ENCODE measurements at regions not wholly inside any gene's neighbourhood (a gene's known extent, or its start where the extent isn't known, plus 50 kb on each side); places are given as distances from the start of the nearest gene placed in this dataset.
"Not testable (repeated sequence)": the region's sequence is repeated elsewhere in the genome, so short reads cannot be mapped to it uniquely, and the experiment has no call there.

DNA sequence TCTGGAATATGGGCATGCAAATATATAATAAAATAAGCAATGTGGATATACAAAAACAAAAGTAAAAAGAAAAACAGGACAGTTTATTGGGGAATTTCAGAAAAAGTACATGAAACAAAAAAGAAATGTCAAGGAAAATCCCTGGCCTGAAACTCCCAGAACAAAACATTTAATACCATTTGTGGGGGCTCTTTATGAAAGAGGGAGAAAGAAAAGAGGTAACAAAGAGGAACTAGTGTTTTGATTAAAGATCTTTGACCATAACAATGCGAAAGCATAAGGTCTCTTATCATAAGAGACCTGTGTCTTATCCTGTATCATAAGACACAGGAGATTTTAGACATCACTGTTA, 88.6 kb upstream of the ARID1B start:
- no peak for DNase-seq

GRCh38 chr6:156687789-156688619, 89.2 kb upstream of the ARID1B start:
- peak in 3 of 4 experiments; percentile 17 to 46 (median 32) for DNase-seq

DNA sequence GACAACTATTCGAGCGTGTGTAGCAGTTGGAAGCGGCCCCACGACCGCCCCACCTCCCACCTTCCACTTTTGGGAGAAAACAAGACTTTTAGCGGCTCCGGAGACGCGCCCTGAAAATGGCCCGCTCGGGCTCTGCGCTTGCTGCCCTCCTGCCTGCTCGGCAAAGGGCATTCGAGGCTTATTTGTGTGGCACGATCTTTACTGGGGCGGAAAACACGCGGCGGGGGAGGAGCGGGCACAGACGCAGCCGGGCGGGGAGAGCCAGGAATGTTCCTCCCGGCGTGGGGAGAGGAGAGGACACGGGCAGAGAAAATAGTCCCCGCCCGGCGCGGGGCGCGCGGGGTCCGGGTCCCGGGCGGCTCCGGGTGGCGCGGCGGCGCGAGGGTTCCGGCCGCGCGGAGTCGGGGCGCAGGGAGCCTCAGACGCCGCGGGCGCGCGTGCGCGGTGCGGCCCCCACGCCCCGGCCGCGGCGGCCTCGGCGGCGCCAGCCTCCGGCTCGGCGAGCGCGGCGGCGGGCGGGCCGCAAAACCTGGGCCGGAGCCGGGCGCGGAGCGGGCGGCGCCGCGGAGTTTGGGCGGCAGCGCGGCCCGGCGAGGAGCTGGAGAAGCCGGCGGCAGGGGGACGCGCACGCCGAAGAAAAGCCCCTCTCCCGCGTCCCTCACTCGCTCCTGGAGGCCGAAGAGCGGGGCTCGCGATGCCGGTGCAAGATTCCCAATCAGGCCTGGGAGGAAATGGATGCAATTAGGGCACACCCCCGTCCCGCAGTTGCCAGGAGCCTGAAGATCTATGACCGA, 90.0 kb upstream of the ARID1B start:
- DNase-seq: peak; percentile 91 to 98 (median 95)

DNA sequence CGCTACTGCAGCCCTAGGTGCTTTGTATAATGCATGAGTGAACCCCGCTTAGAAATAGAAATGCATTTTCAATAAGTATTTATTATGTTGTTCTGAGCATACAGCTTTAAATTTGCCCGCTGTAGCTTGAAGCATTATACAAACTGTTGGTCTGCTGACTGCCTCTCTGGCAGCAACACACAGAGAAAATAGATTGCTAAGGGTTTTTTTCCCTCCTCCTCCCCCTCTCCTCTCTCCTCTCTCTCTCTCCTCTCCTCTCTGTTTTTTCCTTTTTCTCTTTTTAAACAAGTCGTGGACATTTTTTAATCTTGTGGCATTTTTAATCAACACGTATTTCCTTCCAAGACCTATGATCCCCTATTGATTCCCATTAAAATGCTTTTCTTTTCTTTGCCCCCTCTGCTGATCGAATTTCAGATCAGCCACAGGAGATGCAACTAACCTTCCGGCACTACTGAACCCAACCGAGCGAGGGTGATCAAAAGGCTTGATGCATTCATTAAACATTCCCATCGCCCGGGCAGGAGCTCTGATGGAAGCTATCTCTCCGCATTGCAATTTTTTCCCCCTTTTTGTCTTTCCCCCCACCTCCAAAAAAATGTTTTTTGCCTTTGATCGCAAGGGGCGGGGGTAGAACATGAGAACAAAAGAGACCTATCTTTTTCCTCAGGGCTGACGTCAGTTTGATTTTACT, 90.7 kb upstream of the ARID1B start:
- DNase-seq: peak; percentile 39 to 67 (median 56)

DNA sequence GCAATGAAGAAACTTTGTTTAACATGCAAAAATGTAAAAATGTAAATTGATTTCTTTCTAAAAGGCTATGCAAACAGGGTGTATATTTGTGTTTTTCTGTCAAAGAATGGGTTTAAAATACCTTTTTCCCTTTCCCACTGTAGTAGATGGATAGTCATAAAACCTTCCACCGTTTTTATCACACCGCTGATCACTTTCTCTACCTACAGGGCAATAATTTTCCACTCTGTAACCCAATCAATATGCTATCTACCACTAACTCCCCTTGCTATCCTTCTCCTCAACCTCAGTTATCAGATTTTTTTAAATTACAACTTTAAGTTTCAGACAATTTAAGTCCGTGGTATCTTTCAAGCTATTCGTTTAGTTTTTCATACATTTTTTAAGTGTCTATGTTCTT, 91.4 kb upstream of the ARID1B start:
- no peak for DNase-seq

- no peak for DNase-seq
Measured at GRCh38 chr6:156683821-156684220, 93.4 kb upstream of the ARID1B start.

GRCh38 chr6:156676721-156677120, 100.5 kb upstream of the ARID1B start:
- no peak for DNase-seq

- no peak for DNase-seq
Measured at GRCh38 chr6:156674197-156674596, 103.0 kb upstream of the ARID1B start.

GRCh38 chr6:156670097-156670496, 107.1 kb upstream of the ARID1B start:
- not testable (repeated sequence) for DNase-seq

GRCh38 chr6:156662025-156662445, 115.1 kb upstream of the ARID1B start:
- peak; percentile 5 to 81 (median 30) for DNase-seq

- no peak for DNase-seq
Measured at GRCh38 chr6:156660389-156660788, 116.8 kb upstream of the ARID1B start.

DNA sequence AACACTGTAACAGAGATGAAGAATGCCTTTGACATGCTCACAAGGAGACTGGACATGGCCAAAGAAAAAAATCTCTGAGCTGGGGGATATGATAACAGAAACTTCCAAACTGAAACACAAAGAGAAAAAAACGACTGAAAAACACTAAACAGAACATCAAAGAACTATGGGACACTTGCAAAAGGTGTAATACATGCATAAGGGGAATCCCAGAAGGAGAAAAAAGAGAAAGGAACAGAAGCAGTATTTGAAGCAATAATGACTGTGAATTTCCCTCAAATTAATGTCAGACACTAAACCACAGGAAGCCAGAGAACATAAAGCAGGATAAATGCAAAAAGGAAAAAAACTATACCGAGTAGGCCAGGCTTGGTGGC, 117.4 kb upstream of the ARID1B start:
- DNase-seq: no peak

DNA sequence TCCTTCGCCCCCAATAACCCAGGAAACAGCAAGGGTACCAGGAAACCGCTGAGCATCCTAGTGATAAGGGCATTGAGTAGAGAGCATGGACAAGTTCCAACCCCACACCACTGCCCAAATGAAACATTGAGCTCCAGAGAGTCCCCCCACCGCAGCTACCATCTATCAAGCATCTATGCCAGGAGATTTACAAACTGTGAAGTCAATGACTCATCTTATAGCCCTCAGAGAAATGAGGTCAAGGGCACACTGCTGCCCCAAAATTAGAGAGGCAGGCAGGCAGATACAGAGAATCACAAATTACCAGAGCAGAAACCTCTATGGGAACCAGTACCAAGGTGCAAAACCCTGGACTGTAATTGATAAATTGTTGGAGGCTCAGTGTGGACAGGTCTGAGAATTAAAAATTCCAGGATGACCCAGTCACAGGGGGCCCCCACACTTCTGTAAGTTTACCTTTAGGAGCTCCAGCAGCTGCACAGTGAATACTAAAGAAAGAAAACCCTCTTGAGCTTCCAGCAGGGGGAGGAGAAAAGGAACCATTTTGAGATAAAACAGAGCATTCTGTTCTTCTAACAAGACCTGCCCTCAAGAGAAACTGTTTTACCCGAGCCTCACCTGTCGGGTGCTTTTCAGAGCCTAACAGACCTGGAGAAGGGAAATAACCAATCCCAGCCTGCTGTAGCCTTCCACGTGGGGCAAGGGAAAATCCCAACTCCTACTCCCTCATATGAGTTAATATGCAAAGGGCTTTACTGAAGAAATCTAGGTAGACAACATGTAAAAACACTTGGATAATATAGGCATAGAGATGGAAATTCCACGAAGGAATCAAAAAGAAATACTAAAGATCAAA, 118.0 kb upstream of the ARID1B start:
- DNase-seq: no peak

GRCh38 chr6:156658186-156658965, 118.8 kb upstream of the ARID1B start:
- DNase-seq: no peak

DNA sequence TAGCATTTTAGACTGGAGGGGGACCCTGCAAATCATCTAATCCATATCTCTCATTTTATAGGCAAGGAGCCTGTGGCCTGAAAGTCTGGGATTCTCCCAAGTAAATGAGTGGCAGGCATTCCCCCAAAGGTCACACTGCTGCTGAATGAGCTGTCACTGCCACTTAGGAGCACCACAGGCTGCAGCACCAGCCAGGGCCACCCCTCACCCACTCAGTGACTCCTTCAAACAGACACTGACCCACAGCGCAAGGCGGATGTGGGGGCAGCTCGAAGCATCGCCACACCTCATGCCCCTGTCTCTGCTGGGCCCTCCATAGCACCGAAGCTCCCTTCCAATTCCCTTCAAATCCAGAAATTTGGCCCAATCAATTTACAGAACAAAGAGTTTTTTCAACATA, 119.9 kb upstream of the ARID1B start:
- DNase-seq: no peak

DNA sequence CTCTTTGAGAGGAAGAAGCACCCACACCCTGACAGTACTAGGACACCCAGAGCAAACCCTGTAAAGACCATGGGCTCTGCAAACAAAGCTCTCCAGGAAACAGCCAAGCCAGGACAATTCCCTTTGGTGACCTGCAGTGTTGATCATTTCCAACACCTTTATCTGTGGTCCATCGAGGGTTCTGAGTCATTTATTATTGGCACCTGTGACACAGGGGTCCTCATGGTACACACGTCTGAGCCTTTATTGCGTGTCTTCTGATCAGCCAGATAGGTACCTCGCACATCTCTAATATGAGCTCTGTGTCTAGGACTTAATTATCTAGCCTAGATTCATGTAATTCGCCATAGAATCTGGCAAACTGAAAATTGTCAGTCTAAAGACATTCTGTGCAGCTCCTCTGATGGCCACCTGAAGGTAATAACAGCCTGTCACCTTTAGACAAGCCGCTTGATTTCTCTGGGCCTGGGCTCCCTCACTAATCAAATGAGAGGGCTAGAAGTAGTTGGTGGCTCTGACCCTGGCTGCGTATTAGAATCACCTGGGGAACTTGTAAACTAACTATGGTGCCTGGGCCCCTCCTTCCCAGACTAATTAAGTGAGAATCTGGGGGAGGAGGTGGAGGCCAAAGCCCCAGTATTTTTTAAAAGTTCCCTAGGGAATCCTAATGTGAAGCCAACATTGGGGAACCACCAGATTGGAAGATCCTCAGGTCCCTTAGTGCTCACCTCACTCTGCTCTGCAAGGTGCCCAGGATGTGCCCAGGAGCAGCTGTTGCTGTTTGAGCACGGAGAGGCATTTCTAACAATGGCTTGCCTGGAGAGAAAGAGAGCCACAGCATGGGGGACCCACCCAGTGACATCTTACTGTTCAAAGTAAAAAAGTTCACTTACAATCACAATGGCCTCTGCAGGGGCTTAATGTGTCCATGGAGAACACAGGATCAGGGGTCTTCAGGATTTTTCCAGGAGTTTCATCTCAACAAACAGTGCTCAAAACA, 122.0 kb upstream of the ARID1B start:
- no peak for DNase-seq

DNA sequence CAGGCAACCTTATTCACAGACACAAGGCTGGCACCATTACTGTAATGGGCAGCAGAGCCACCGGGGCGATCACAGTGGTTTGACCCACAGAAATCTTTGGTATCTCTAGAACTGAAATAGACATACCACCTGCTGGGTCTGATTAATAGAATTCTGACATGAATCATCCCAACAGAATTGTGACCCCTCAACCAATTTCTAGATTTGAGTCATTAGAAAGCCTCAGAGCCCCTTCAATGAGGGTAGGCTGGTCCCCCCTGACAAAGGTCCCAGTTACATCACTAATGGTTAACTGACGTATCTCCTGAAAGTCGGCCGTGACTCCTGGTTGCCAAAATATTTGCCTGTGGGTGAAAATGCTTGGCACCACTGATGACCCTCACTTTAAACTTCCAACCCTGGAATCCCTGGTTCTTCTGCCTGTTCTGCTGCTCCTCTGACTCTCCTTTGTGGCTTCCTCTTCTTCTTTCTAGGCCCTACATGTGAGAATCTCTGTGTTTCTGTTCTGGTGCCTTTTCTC, 124.9 kb upstream of the ARID1B start:
- DNase-seq: no peak

DNA sequence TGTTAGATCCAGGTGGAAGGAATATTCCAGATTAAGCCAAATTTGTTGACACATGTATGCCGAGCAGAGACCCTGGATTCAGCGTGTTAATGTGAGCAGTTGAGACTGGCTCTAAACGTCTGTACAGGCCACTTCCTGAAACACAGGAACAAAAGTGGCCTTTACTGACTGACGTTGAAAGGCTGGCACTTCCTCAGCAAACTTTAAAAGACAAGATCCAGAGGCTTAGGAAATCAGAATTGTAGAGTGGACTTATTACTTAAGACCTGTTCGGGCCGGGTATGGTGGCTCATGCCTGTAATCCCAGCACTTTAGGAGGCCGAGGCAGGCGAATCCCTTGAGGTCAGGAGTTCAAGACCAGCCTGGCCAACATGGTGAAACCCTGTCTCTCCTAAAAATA, 125.7 kb upstream of the ARID1B start:
- peak; percentile 42 to 71 (median 54) for DNase-seq

GRCh38 chr6:156650896-156651390, 126.2 kb upstream of the ARID1B start:
- peak; percentile 39 to 61 (median 47) for DNase-seq

DNA sequence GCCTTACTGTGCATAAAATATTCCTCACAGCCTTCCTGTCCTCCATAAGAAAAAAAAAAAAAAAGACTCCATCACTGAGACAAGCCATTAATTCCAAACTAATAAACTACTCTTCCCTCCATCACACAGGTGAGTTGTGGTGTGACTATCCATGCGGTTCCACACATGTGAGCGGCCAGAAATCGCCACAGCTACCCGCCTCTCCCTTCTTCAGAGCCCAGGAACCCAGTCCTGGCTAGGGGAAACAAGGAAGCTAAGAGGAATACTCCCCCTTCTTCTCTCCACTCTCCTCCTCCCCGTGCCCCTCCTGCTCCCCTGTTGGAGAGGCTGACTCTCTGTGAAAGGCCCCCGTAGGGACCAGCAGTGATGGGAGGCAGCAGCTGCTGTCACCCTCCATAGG, 128.6 kb upstream of the ARID1B start:
- no peak for DNase-seq

Measured in suppressor macrophage (primary cell).